ENCODE measurements at regions not wholly inside any gene's neighbourhood (a gene's known extent, or its start where the extent isn't known, plus 50 kb on each side); places are given as distances from the start of the nearest gene placed in this dataset.
A peak's percentile ranks its signal among the peaks of the same experiment; 100 is the strongest.

DNA sequence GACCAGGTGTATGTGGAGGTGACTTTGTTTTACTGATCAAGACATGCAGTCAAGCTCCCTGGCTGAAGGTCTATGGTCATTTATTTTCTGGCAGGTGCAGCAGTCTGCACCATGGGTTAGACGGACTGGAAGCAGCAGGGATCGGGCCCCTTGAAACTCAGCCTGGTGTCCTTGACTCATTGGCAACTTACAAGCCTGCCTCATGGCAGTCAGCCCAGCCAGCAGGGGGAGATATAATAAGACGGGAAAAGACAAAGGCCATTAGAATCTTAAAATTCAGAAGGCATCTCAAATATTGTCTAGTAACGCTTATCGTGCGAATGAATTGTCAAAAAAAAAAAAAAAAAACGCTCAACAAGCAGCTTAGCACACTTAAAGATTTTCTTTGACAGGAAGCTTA is 308.2 kb downstream of the EN1 start:
- Histone ChIP-seq H3K27ac (ENCODE audit: low read depth in 1 of 2, low read length in 2 of 2) (no peak overlapping the region), H3K9me3 (ENCODE audit: control insufficient read depth in 4 of 4, low read length in 3 of 4) (no peaks in the 10 kb centered on the region), H3K4me1 (ENCODE audit: control insufficient read depth in 4 of 4, insufficient read depth in 4 of 4, low read length in 3 of 4) (no peaks in the 10 kb centered on the region), H3K27me3 (ENCODE audit: control insufficient read depth in 4 of 4, insufficient read depth in 4 of 4, low read length in 3 of 4) (no peaks in the 10 kb centered on the region), H3K9ac (ENCODE audit: low read depth in 1 of 2, low read length in 2 of 2) (no peak overlapping the region), H3K4me3 (ENCODE audit: low read depth in 1 of 3, low read length in 3 of 3) (no peak overlapping the region), H3K36me3 (ENCODE audit: control insufficient read depth in 4 of 4, insufficient read depth in 3 of 4, low read depth in 1 of 4, low read length in 3 of 4) (no peaks in the 10 kb centered on the region)
- no peak for DNase-seq (ENCODE audit: low spot score)
- WGBS, result 64% methylated on average over 7 of the region's 7 CpGs
- peak in 1 of 2 donors; percentile 29 for TF ChIP-seq RAD21 (IDR thresholded peaks at IDR 0.05)
- TF ChIP-seq FOXA2 (IDR thresholded peaks at IDR 0.05), result no peak
- TF ChIP-seq, protein P1, sequence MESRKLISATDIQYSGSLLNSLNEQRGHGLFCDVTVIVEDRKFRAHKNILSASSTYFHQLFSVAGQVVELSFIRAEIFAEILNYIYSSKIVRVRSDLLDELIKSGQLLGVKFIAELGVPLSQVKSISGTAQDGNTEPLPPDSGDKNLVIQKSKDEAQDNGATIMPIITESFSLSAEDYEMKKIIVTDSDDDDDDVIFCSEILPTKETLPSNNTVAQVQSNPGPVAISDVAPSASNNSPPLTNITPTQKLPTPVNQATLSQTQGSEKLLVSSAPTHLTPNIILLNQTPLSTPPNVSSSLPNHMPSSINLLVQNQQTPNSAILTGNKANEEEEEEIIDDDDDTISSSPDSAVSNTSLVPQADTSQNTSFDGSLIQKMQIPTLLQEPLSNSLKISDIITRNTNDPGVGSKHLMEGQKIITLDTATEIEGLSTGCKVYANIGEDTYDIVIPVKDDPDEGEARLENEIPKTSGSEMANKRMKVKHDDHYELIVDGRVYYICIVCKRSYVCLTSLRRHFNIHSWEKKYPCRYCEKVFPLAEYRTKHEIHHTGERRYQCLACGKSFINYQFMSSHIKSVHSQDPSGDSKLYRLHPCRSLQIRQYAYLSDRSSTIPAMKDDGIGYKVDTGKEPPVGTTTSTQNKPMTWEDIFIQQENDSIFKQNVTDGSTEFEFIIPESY (IDR thresholded peaks at IDR 0.05), result no peak
- no peak for TF ChIP-seq SP1 (IDR thresholded peaks at IDR 0.05)

DNA sequence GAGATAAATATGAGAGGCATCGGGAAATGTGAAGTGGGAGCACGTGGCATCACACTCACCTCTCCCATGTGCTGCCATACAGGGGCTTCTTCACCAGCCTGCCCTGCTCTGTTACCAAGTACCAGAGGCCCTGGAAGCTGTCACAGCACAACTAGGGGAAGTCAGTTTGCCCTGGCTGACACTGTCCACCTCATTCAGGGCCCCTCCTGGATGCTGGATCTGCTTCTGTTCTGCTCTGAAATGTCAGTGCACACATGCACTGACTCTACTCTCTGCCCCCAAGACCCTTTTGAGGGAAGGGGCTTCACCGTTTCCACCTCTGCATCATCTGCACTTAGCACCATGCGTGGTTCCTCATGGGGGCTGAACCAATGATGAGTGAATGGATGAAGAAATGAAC is 311.1 kb downstream of the EN1 start:
- Histone ChIP-seq H3K4me3 (ENCODE audit: low read depth in 1 of 3, low read length in 3 of 3) (no peak overlapping the region), H3K4me1 (ENCODE audit: control insufficient read depth in 4 of 4, insufficient read depth in 4 of 4, low read length in 3 of 4) (no peaks in the 10 kb centered on the region), H3K27ac (ENCODE audit: low read depth in 1 of 2, low read length in 2 of 2) (no peak overlapping the region), H3K36me3 (ENCODE audit: control insufficient read depth in 4 of 4, insufficient read depth in 3 of 4, low read depth in 1 of 4, low read length in 3 of 4) (no peaks in the 10 kb centered on the region), H3K9me3 (ENCODE audit: control insufficient read depth in 4 of 4, low read length in 3 of 4) (no peaks in the 10 kb centered on the region), H3K9ac (ENCODE audit: low read depth in 1 of 2, low read length in 2 of 2) (no peak overlapping the region), H3K27me3 (ENCODE audit: control insufficient read depth in 4 of 4, insufficient read depth in 4 of 4, low read length in 3 of 4) (no peaks in the 10 kb centered on the region)
- 83% methylated on average over 4 of the region's 4 CpGs for WGBS
- no peak for TF ChIP-seq HNF4A (conservative IDR thresholded peaks at IDR 0.05)
- no peak for TF ChIP-seq GABPA (IDR thresholded peaks at IDR 0.05 in 1 of 2, conservative IDR thresholded peaks at IDR 0.05 in 1 of 2)
- TF ChIP-seq, protein P2, sequence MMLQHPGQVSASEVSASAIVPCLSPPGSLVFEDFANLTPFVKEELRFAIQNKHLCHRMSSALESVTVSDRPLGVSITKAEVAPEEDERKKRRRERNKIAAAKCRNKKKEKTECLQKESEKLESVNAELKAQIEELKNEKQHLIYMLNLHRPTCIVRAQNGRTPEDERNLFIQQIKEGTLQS (IDR thresholded peaks at IDR 0.05), result no peak
- no peak for TF ChIP-seq FOXA2 (IDR thresholded peaks at IDR 0.05)
- TF ChIP-seq, protein P3, sequence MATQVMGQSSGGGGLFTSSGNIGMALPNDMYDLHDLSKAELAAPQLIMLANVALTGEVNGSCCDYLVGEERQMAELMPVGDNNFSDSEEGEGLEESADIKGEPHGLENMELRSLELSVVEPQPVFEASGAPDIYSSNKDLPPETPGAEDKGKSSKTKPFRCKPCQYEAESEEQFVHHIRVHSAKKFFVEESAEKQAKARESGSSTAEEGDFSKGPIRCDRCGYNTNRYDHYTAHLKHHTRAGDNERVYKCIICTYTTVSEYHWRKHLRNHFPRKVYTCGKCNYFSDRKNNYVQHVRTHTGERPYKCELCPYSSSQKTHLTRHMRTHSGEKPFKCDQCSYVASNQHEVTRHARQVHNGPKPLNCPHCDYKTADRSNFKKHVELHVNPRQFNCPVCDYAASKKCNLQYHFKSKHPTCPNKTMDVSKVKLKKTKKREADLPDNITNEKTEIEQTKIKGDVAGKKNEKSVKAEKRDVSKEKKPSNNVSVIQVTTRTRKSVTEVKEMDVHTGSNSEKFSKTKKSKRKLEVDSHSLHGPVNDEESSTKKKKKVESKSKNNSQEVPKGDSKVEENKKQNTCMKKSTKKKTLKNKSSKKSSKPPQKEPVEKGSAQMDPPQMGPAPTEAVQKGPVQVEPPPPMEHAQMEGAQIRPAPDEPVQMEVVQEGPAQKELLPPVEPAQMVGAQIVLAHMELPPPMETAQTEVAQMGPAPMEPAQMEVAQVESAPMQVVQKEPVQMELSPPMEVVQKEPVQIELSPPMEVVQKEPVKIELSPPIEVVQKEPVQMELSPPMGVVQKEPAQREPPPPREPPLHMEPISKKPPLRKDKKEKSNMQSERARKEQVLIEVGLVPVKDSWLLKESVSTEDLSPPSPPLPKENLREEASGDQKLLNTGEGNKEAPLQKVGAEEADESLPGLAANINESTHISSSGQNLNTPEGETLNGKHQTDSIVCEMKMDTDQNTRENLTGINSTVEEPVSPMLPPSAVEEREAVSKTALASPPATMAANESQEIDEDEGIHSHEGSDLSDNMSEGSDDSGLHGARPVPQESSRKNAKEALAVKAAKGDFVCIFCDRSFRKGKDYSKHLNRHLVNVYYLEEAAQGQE (IDR thresholded peaks at IDR 0.05), result no peak
- no peak for TF ChIP-seq HNF4G (IDR thresholded peaks at IDR 0.05)
- no peak for TF ChIP-seq YY1 (IDR thresholded peaks at IDR 0.05)
- no peak for TF ChIP-seq SP1 (IDR thresholded peaks at IDR 0.05)
- no peak for TF ChIP-seq FOXA1 (IDR thresholded peaks at IDR 0.05)
- no peak for TF ChIP-seq RAD21 (IDR thresholded peaks at IDR 0.05)
- no peak for TF ChIP-seq JUND (IDR thresholded peaks at IDR 0.05)
- no peak for TF ChIP-seq NR2F2 (IDR thresholded peaks at IDR 0.05)
- DNase-seq (ENCODE audit: low spot score), result no peak

DNA sequence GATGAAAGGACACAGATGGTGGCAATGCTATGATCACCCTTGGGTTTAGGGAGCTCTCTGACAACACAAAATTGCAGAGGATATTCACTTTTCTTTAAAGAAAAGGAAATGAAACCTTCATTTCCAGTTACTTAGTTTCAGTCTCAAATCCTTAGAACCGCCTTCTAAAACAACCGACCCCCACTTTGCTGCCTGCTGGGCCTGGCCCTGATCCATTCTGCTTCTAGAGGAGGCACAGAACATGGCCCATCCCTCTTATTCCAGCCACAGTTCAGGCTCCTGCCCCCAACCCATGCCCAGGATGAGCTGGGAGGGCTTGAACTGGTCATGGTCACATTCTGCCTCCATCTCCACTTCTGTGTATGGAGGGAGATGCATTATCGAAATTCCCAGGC is 311.6 kb downstream of the EN1 start:
- no peak for DNase-seq (ENCODE audit: low spot score)
- Histone ChIP-seq H3K36me3 (ENCODE audit: control insufficient read depth in 4 of 4, insufficient read depth in 3 of 4, low read depth in 1 of 4, low read length in 3 of 4) (no peaks in the 10 kb centered on the region), H3K27ac (ENCODE audit: low read depth in 1 of 2, low read length in 2 of 2) (no peak overlapping the region), H3K27me3 (ENCODE audit: control insufficient read depth in 4 of 4, insufficient read depth in 4 of 4, low read length in 3 of 4) (no peaks in the 10 kb centered on the region), H3K9me3 (ENCODE audit: control insufficient read depth in 4 of 4, low read length in 3 of 4) (no peaks in the 10 kb centered on the region), H3K4me3 (ENCODE audit: low read depth in 1 of 3, low read length in 3 of 3) (no peak overlapping the region), H3K9ac (ENCODE audit: low read depth in 1 of 2, low read length in 2 of 2) (no peak overlapping the region), H3K4me1 (ENCODE audit: control insufficient read depth in 4 of 4, insufficient read depth in 4 of 4, low read length in 3 of 4) (no peaks in the 10 kb centered on the region)
- WGBS, result 72% methylated on average over 3 of the region's 3 CpGs
- TF ChIP-seq, protein P1 (IDR thresholded peaks at IDR 0.05), result no peak
- TF ChIP-seq TAF1 (conservative IDR thresholded peaks at IDR 0.05) (no peak), YY1 (IDR thresholded peaks at IDR 0.05) (no peak), JUND (IDR thresholded peaks at IDR 0.05) (no peak), HNF4G (IDR thresholded peaks at IDR 0.05) (no peak), SP1 (IDR thresholded peaks at IDR 0.05) (no peak), GABPA (IDR thresholded peaks at IDR 0.05 in 1 of 2, conservative IDR thresholded peaks at IDR 0.05 in 1 of 2) (no peak), FOXA2 (IDR thresholded peaks at IDR 0.05) (no peak), HNF4A (conservative IDR thresholded peaks at IDR 0.05) (no peak), FOXA1 (IDR thresholded peaks at IDR 0.05) (no peak)
- TF ChIP-seq, protein P3 (IDR thresholded peaks at IDR 0.05), result no peak
- TF ChIP-seq, protein P4, sequence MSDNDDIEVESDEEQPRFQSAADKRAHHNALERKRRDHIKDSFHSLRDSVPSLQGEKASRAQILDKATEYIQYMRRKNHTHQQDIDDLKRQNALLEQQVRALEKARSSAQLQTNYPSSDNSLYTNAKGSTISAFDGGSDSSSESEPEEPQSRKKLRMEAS (IDR thresholded peaks at IDR 0.05), result no peak

All from liver (tissue), 7 donors.